ENCODE measurements at regions not wholly inside any gene's neighbourhood (a gene's known extent, or its start where the extent isn't known, plus 50 kb on each side); places are given as distances from the start of the nearest gene placed in this dataset.
"Not testable (repeated sequence)": the region's sequence is repeated elsewhere in the genome, so short reads cannot be mapped to it uniquely, and the experiment has no call there.

DNA sequence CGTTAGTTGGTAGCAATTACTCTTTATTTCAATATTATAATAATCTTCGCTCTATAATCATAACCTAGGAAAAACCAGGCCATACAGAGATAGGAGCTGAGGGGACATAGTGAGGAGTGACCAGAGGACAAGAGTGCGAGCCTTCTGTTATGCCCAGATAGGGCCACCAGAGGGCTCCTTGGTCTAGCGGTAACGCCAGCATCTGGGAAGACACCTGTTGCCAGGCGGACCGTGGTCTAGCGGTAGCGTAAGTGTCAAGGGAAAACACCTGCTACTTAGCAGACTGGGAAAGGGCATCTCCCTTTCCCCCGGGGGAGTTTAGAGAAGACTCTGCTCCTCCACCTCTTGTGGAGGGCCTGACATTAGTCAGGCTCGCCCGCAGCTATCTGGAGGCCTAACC, 1395.1 kb downstream of the ADGRL3 start:
- BruUV-seq (replicated peaks); H3K4me1 ChIP-seq (ENCODE audit: control insufficient read depth, insufficient read depth, low read length); H3K36me3 ChIP-seq (ENCODE audit: control insufficient read depth, insufficient read depth, low read length); CTCF ChIA-PET; ATAC-seq; in situ Hi-C loops (cut with HindIII; ENCODE audit: low pct_unique_long_range_greater_than_20kb, low sequenced_read_pairs); intact Hi-C loops (cut with micrococcal nuclease; ENCODE audit: unreplicated experiment); DNase-seq (ENCODE audit: low read depth, low spot score); H3K4me3 ChIP-seq (ENCODE audit: low read depth in 2 of 2, low read length in 2 of 2); H3K9me3 ChIP-seq (ENCODE audit: control insufficient read depth, insufficient read depth, low read depth, low read length); H3K27ac ChIP-seq (ENCODE audit: low read length); POLR2A ChIA-PET; H3K27me3 ChIP-seq (ENCODE audit: control insufficient read depth, insufficient read depth, low read length): not testable (repeated sequence)
- peak; percentile 44 for TF ChIP-seq CTCF (IDR thresholded peaks at IDR 0.05)

DNA sequence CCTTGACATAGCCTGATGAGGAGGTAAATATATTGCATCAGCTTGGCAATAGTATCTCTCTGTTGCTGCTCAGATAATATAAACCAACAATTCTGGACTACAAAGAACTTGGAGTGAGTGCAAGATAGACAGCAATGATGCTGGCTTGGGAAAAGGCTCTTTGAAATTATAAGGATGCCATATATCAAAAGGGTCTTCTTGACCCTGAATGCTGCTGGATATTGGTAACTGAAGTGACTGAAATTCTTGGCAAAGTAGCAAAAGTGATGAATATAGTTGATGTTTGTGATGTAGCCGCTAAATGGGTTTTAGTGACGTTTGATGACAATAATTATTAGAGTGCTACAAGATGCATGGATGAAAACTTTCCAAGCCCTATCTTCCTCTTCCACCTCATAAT, 1391.6 kb downstream of the ADGRL3 start:
- ATAC-seq (no peak), DNase-seq (ENCODE audit: low read depth, low spot score) (no peak)
- H3K36me3 ChIP-seq (ENCODE audit: control insufficient read depth, insufficient read depth, low read length): no peaks in the 10 kb centered on the region
- no peaks in the 10 kb centered on the region for H3K27me3 ChIP-seq (ENCODE audit: control insufficient read depth, insufficient read depth, low read length)
- H3K4me3 ChIP-seq (ENCODE audit: low read depth in 2 of 2, low read length in 2 of 2): no peak overlapping the region
- intact Hi-C loops (cut with micrococcal nuclease; ENCODE audit: unreplicated experiment): no loop called here
- no TSS peak for BruUV-seq (replicated peaks)
- H3K9me3 ChIP-seq (ENCODE audit: control insufficient read depth, insufficient read depth, low read depth, low read length): no peaks in the 10 kb centered on the region
- POLR2A ChIA-PET: no interaction called here
- no peaks in the 10 kb centered on the region for H3K4me1 ChIP-seq (ENCODE audit: control insufficient read depth, insufficient read depth, low read length)
- TF ChIP-seq TCF7L2 (IDR thresholded peaks at IDR 0.05; ENCODE audit: low read depth, low read length) (no peak), CTCF (IDR thresholded peaks at IDR 0.05) (no peak), POLR2AphosphoS5 (IDR thresholded peaks at IDR 0.05; ENCODE audit: low read depth, low read length) (no peak), SIN3A (IDR thresholded peaks at IDR 0.05; ENCODE audit: borderline replicate concordance, insufficient read depth, low read depth, low read length) (no peak)
- TF ChIP-seq, protein P1, sequence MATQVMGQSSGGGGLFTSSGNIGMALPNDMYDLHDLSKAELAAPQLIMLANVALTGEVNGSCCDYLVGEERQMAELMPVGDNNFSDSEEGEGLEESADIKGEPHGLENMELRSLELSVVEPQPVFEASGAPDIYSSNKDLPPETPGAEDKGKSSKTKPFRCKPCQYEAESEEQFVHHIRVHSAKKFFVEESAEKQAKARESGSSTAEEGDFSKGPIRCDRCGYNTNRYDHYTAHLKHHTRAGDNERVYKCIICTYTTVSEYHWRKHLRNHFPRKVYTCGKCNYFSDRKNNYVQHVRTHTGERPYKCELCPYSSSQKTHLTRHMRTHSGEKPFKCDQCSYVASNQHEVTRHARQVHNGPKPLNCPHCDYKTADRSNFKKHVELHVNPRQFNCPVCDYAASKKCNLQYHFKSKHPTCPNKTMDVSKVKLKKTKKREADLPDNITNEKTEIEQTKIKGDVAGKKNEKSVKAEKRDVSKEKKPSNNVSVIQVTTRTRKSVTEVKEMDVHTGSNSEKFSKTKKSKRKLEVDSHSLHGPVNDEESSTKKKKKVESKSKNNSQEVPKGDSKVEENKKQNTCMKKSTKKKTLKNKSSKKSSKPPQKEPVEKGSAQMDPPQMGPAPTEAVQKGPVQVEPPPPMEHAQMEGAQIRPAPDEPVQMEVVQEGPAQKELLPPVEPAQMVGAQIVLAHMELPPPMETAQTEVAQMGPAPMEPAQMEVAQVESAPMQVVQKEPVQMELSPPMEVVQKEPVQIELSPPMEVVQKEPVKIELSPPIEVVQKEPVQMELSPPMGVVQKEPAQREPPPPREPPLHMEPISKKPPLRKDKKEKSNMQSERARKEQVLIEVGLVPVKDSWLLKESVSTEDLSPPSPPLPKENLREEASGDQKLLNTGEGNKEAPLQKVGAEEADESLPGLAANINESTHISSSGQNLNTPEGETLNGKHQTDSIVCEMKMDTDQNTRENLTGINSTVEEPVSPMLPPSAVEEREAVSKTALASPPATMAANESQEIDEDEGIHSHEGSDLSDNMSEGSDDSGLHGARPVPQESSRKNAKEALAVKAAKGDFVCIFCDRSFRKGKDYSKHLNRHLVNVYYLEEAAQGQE (IDR thresholded peaks at IDR 0.05; ENCODE audit: insufficient read depth in 1 of 2, low read depth in 2 of 2, low read length in 1 of 2): no peak
- CTCF ChIA-PET: no interaction called here
- in situ Hi-C loops (cut with HindIII; ENCODE audit: low pct_unique_long_range_greater_than_20kb, low sequenced_read_pairs): no loop called here
- H3K27ac ChIP-seq (ENCODE audit: low read length): no peak overlapping the region

GRCh38 chr4:62588671-62589070, 1388.5 kb downstream of the ADGRL3 start:
- TF ChIP-seq SIN3A (IDR thresholded peaks at IDR 0.05; ENCODE audit: borderline replicate concordance, insufficient read depth, low read depth, low read length) (no peak), POLR2AphosphoS5 (IDR thresholded peaks at IDR 0.05; ENCODE audit: low read depth, low read length) (no peak), TCF7L2 (IDR thresholded peaks at IDR 0.05; ENCODE audit: low read depth, low read length) (no peak), CTCF (IDR thresholded peaks at IDR 0.05) (no peak)
- TF ChIP-seq, protein P1 (IDR thresholded peaks at IDR 0.05; ENCODE audit: insufficient read depth in 1 of 2, low read depth in 2 of 2, low read length in 1 of 2): no peak
- Histone ChIP-seq H3K9me3 (ENCODE audit: control insufficient read depth, insufficient read depth, low read depth, low read length) (no peaks in the 10 kb centered on the region), H3K36me3 (ENCODE audit: control insufficient read depth, insufficient read depth, low read length) (no peaks in the 10 kb centered on the region), H3K27ac (ENCODE audit: low read length) (no peak overlapping the region), H3K27me3 (ENCODE audit: control insufficient read depth, insufficient read depth, low read length) (no peaks in the 10 kb centered on the region), H3K4me3 (ENCODE audit: low read depth in 2 of 2, low read length in 2 of 2) (no peak overlapping the region), H3K4me1 (ENCODE audit: control insufficient read depth, insufficient read depth, low read length) (no peaks in the 10 kb centered on the region)
- in situ Hi-C loops (cut with HindIII; ENCODE audit: low pct_unique_long_range_greater_than_20kb, low sequenced_read_pairs): no loop called here
- DNase-seq (ENCODE audit: low read depth, low spot score) (no peak), ATAC-seq (no peak)
- no TSS peak for BruUV-seq (replicated peaks)
- intact Hi-C loops (cut with micrococcal nuclease; ENCODE audit: unreplicated experiment): no loop called here
- CTCF ChIA-PET: interaction anchor here (0.6 kb wide), 1 partner anchor 1583 kb away, joined by 4 read pairs; no protein-coding TSS in a partner anchor
- POLR2A ChIA-PET: no interaction called here

Measured in Panc1 (cell line).